GM18502 (cell line): ENCODE measurements at regions not wholly inside any gene's neighbourhood (a gene's known extent, or its start where the extent isn't known, plus 50 kb on each side); places are given as distances from the start of the nearest gene placed in this dataset.

Source experiments
- ATAC-seq: cut with Tn5 transposase; IDR thresholded peaks from one replicate; pipeline ENCODE4 v1.9.1; 2021; ENCODE audit warnings: mild to moderate bottlenecking; ENCODE audit not compliant: unreplicated experiment, poor library complexity

- no peak for ATAC-seq
Measured at GRCh38 chr18:27413495-27414401, 228.6 kb upstream of the CHST9 start.

GRCh38 chr18:27412556-27412955 is 227.4 kb upstream of the CHST9 start:
- ATAC-seq, result no peak

- ATAC-seq, result no peak
Measured at GRCh38 chr18:27411911-27412310, 226.8 kb upstream of the CHST9 start.

GRCh38 chr18:27411013-27411412 is 225.9 kb upstream of the CHST9 start:
- no peak for ATAC-seq

GRCh38 chr18:27404855-27405254 is 219.7 kb upstream of the CHST9 start:
- ATAC-seq, result no peak

- ATAC-seq, result no peak
Measured at GRCh38 chr18:27400001-27400400, 214.9 kb upstream of the CHST9 start.

GRCh38 chr18:27395752-27396151 is 210.6 kb upstream of the CHST9 start:
- ATAC-seq, result no peak

GRCh38 chr18:27394687-27395086 is 209.6 kb upstream of the CHST9 start:
- ATAC-seq, result no peak

- no peak for ATAC-seq
Measured at GRCh38 chr18:27382567-27383216, 197.6 kb upstream of the CHST9 start.

GRCh38 chr18:27378431-27379095 is 193.5 kb upstream of the CHST9 start:
- peak; percentile 56 for ATAC-seq

GRCh38 chr18:27377251-27377650 is 192.1 kb upstream of the CHST9 start:
- ATAC-seq, result no peak

- ATAC-seq, result no peak
Measured at GRCh38 chr18:27372386-27372785, 187.3 kb upstream of the CHST9 start.

- ATAC-seq, result no peak
Measured at GRCh38 chr18:27366665-27367064, 181.6 kb upstream of the CHST9 start.

- no peak for ATAC-seq
Measured at GRCh38 chr18:27366151-27366550, 181.0 kb upstream of the CHST9 start.

GRCh38 chr18:27363872-27364271 is 178.8 kb upstream of the CHST9 start:
- ATAC-seq, result no peak

GRCh38 chr18:27361477-27361876 is 176.4 kb upstream of the CHST9 start:
- no peak for ATAC-seq

- no peak for ATAC-seq
Measured at GRCh38 chr18:27355308-27355707, 170.2 kb upstream of the CHST9 start.

- ATAC-seq, result no peak
Measured at GRCh38 chr18:27353273-27353672, 168.2 kb upstream of the CHST9 start.

GRCh38 chr18:27349284-27349882 is 164.3 kb upstream of the CHST9 start:
- no peak for ATAC-seq

GRCh38 chr18:27331606-27332005 is 146.5 kb upstream of the CHST9 start:
- ATAC-seq, result no peak

GRCh38 chr18:27314996-27315395 is 129.9 kb upstream of the CHST9 start:
- no peak for ATAC-seq
